ENCODE measurements at regions not wholly inside any gene's neighbourhood (a gene's known extent, or its start where the extent isn't known, plus 50 kb on each side); places are given as distances from the start of the nearest gene placed in this dataset.

GRCh38 chr2:57947398-57947797, 99.2 kb upstream of the VRK2 start:
- no peaks in the 10 kb centered on the region for H3K4me1 ChIP-seq (ENCODE audit: insufficient read depth, low read length)
- H3K4me3 ChIP-seq (ENCODE audit: low read length) = no peak overlapping the region
- H3K27ac Mint-ChIP-seq = no peak overlapping the region
- no peaks in the 10 kb centered on the region for H3K36me3 ChIP-seq (ENCODE audit: insufficient read depth, low read length)
- POLR2A ChIA-PET = no interaction called here
- H3K9me3 ChIP-seq (ENCODE audit: low read length) = no peaks in the 10 kb centered on the region
- H3K27me3 ChIP-seq (ENCODE audit: insufficient read depth, low read length, poor library complexity, severe bottlenecking) = no peaks in the 10 kb centered on the region
- no peak for DNase-seq
- CTCF ChIA-PET = no interaction called here
- no peaks in the 10 kb centered on the region for H3K36me3 Mint-ChIP-seq
- H3K9me3 Mint-ChIP-seq = no peaks in the 10 kb centered on the region
- H3K27me3 Mint-ChIP-seq = no peaks in the 10 kb centered on the region
- H3K27ac ChIP-seq (ENCODE audit: low read depth, low read length) = no peak overlapping the region
- no peak overlapping the region for H3K4me3 Mint-ChIP-seq
- H3K4me1 Mint-ChIP-seq = no peaks in the 10 kb centered on the region

GRCh38 chr2:57954020-57954419, 92.6 kb upstream of the VRK2 start:
- Mint-ChIP-seq H3K27me3 (no peaks in the 10 kb centered on the region), H3K27ac (no peak overlapping the region), H3K4me3 (no peak overlapping the region), H3K4me1 (no peaks in the 10 kb centered on the region), H3K9me3 (no peaks in the 10 kb centered on the region), H3K36me3 (no peaks in the 10 kb centered on the region)
- Histone ChIP-seq H3K4me1 (ENCODE audit: insufficient read depth, low read length) (no peaks in the 10 kb centered on the region), H3K4me3 (ENCODE audit: low read length) (no peak overlapping the region), H3K36me3 (ENCODE audit: insufficient read depth, low read length) (no peaks in the 10 kb centered on the region), H3K27ac (ENCODE audit: low read depth, low read length) (no peak overlapping the region), H3K27me3 (ENCODE audit: insufficient read depth, low read length, poor library complexity, severe bottlenecking) (no peaks in the 10 kb centered on the region), H3K9me3 (ENCODE audit: low read length) (no peaks in the 10 kb centered on the region)
- CTCF ChIA-PET = no interaction called here
- POLR2A ChIA-PET = no interaction called here
- no peak for DNase-seq

DNA sequence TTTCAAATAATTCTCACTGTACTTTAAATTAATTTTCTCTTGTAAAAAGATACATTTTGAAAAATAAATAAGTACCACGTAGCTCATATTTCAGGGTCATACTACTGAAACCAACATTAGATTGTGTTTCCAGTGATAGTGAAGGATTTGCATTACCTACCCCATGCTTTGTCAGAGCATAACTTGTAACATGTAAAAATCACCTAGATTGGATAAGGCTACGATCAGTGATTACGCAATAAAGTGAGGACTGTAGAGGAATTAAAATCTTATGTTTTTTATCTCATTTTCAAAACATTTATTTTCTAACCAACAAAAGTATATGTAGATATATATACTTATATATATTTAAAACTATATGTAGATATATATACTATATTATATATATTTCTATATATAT, 89.4 kb upstream of the VRK2 start:
- Histone ChIP-seq H3K27me3 (ENCODE audit: insufficient read depth, low read length, poor library complexity, severe bottlenecking) (no peaks in the 10 kb centered on the region), H3K9me3 (ENCODE audit: low read length) (no peaks in the 10 kb centered on the region), H3K4me1 (ENCODE audit: insufficient read depth, low read length) (no peaks in the 10 kb centered on the region), H3K27ac (ENCODE audit: low read depth, low read length) (no peak overlapping the region), H3K4me3 (ENCODE audit: low read length) (no peak overlapping the region), H3K36me3 (ENCODE audit: insufficient read depth, low read length) (no peaks in the 10 kb centered on the region)
- ChIA-PET CTCF (no interaction called here), POLR2A (no interaction called here)
- H3K27me3 Mint-ChIP-seq = no peaks in the 10 kb centered on the region
- H3K9me3 Mint-ChIP-seq = no peaks in the 10 kb centered on the region
- H3K36me3 Mint-ChIP-seq = no peaks in the 10 kb centered on the region
- H3K4me3 Mint-ChIP-seq = no peak overlapping the region
- DNase-seq = no peak
- no peaks in the 10 kb centered on the region for H3K4me1 Mint-ChIP-seq
- no peak overlapping the region for H3K27ac Mint-ChIP-seq

DNA sequence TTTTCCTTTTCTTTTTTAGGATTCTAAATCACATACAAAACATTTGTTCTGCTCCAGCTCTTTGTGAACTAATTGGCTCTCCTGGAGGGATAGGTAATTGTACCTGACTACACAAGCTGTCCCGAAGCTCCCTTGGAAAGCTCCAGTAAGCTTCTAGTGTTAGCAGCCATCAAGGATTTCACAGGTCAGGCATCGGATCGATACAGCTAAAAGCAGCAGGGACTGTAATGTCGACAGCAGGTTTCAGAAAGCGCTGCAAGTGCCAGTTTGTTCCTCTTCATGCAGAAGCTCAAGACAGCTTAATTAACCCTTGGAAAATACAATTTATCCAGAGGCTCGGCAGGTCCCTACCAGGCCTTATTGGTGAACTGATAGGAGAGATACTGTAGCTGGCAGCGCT, 87.2 kb upstream of the VRK2 start:
- H3K36me3 Mint-ChIP-seq = no peaks in the 10 kb centered on the region
- no peaks in the 10 kb centered on the region for H3K36me3 ChIP-seq (ENCODE audit: insufficient read depth, low read length)
- POLR2A ChIA-PET = no interaction called here
- DNase-seq = no peak
- no peak overlapping the region for H3K27ac Mint-ChIP-seq
- CTCF ChIA-PET = no interaction called here
- H3K4me3 ChIP-seq (ENCODE audit: low read length) = no peak overlapping the region
- H3K9me3 ChIP-seq (ENCODE audit: low read length) = no peaks in the 10 kb centered on the region
- H3K4me1 Mint-ChIP-seq = no peaks in the 10 kb centered on the region
- no peaks in the 10 kb centered on the region for H3K27me3 Mint-ChIP-seq
- H3K27me3 ChIP-seq (ENCODE audit: insufficient read depth, low read length, poor library complexity, severe bottlenecking) = no peaks in the 10 kb centered on the region
- H3K9me3 Mint-ChIP-seq = no peaks in the 10 kb centered on the region
- H3K4me3 Mint-ChIP-seq = no peak overlapping the region
- H3K27ac ChIP-seq (ENCODE audit: low read depth, low read length) = no peak overlapping the region
- no peaks in the 10 kb centered on the region for H3K4me1 ChIP-seq (ENCODE audit: insufficient read depth, low read length)

- H3K4me1 ChIP-seq (ENCODE audit: insufficient read depth, low read length) = no peaks in the 10 kb centered on the region
- H3K36me3 ChIP-seq (ENCODE audit: insufficient read depth, low read length) = no peaks in the 10 kb centered on the region
- H3K4me1 Mint-ChIP-seq = no peaks in the 10 kb centered on the region
- H3K27me3 Mint-ChIP-seq = no peaks in the 10 kb centered on the region
- DNase-seq = no peak
- H3K4me3 Mint-ChIP-seq = no peak overlapping the region
- H3K9me3 ChIP-seq (ENCODE audit: low read length) = no peaks in the 10 kb centered on the region
- H3K27ac ChIP-seq (ENCODE audit: low read depth, low read length) = no peak overlapping the region
- POLR2A ChIA-PET = no interaction called here
- no peak overlapping the region for H3K4me3 ChIP-seq (ENCODE audit: low read length)
- CTCF ChIA-PET = no interaction called here
- no peak overlapping the region for H3K27ac Mint-ChIP-seq
- no peaks in the 10 kb centered on the region for H3K9me3 Mint-ChIP-seq
- H3K27me3 ChIP-seq (ENCODE audit: insufficient read depth, low read length, poor library complexity, severe bottlenecking) = no peaks in the 10 kb centered on the region
- H3K36me3 Mint-ChIP-seq = no peaks in the 10 kb centered on the region
Measured at GRCh38 chr2:57962861-57963260, 83.7 kb upstream of the VRK2 start.

DNA sequence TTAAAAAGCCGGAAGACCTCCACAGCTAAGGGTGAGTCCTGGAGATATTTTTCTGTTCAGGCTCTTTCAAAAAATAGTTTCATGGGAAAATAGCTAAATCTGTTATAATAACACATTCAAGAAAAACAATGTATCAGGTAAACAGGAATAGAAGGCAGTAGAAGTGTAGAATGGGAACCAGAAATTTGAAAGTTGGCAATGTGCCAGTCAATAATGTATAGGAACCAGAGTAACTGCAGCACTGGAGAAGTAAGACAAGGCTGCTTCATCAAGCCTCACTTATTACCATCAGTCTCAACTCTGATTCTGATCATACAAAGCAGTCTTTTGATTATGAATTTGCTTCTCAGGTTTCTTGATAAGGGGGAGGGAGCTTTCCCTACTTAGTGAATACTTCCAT, 81.4 kb upstream of the VRK2 start:
- DNase-seq = no peak
- Histone ChIP-seq H3K4me1 (ENCODE audit: insufficient read depth, low read length) (no peaks in the 10 kb centered on the region), H3K27me3 (ENCODE audit: insufficient read depth, low read length, poor library complexity, severe bottlenecking) (no peaks in the 10 kb centered on the region), H3K27ac (ENCODE audit: low read depth, low read length) (no peak overlapping the region), H3K9me3 (ENCODE audit: low read length) (no peaks in the 10 kb centered on the region), H3K4me3 (ENCODE audit: low read length) (no peak overlapping the region), H3K36me3 (ENCODE audit: insufficient read depth, low read length) (no peaks in the 10 kb centered on the region)
- no peak overlapping the region for H3K4me3 Mint-ChIP-seq
- CTCF ChIA-PET = interaction anchor here (1.4 kb wide), 1 partner anchor 9 kb away, joined by 3 read pairs; no protein-coding TSS in a partner anchor
- no peaks in the 10 kb centered on the region for H3K9me3 Mint-ChIP-seq
- no peaks in the 10 kb centered on the region for H3K27me3 Mint-ChIP-seq
- no peaks in the 10 kb centered on the region for H3K4me1 Mint-ChIP-seq
- no peaks in the 10 kb centered on the region for H3K36me3 Mint-ChIP-seq
- H3K27ac Mint-ChIP-seq = no peak overlapping the region
- POLR2A ChIA-PET = no interaction called here

DNA sequence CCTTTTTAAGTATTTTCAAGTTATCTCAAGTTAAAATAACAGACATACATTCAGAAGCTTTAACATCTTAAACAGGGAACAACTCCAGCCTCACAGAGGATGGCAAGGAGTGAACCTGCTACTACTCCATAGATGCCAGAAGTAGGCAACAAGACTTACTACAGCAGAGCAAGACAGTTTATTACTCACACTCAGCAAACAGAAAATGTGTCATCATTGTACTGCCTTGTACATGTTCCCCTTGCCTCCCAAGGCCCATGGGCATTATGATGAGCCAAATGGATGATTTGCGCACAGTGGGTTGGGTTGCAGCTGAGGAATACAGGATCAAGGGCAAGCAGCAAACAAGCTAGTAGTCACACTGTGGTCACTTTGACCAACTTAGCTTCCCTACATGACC, 80.6 kb upstream of the VRK2 start:
- H3K4me1 Mint-ChIP-seq = no peaks in the 10 kb centered on the region
- no peaks in the 10 kb centered on the region for H3K27me3 Mint-ChIP-seq
- H3K36me3 Mint-ChIP-seq = no peaks in the 10 kb centered on the region
- no peak overlapping the region for H3K4me3 Mint-ChIP-seq
- ChIA-PET POLR2A (no interaction called here), CTCF (interaction anchor here (0.5 to 1.4 kb wide), 2 partner anchors 8 to 1536 kb away, joined by 3 read pairs; no protein-coding TSS in a partner anchor)
- Histone ChIP-seq H3K4me3 (ENCODE audit: low read length) (no peak overlapping the region), H3K4me1 (ENCODE audit: insufficient read depth, low read length) (no peaks in the 10 kb centered on the region), H3K27me3 (ENCODE audit: insufficient read depth, low read length, poor library complexity, severe bottlenecking) (no peaks in the 10 kb centered on the region), H3K27ac (ENCODE audit: low read depth, low read length) (no peak overlapping the region), H3K36me3 (ENCODE audit: insufficient read depth, low read length) (no peaks in the 10 kb centered on the region), H3K9me3 (ENCODE audit: low read length) (no peaks in the 10 kb centered on the region)
- H3K27ac Mint-ChIP-seq = no peak overlapping the region
- peaks cover 0 to 1% (median 0%) of the 10 kb centered on the region in 5 donors for H3K9me3 Mint-ChIP-seq
- DNase-seq = no peak

GRCh38 chr2:57973621-57974186, 72.9 kb upstream of the VRK2 start:
- H3K9me3 Mint-ChIP-seq = peaks cover 0 to 2% (median 0%) of the 10 kb centered on the region in 5 donors
- H3K4me1 Mint-ChIP-seq = no peaks in the 10 kb centered on the region
- no peak for DNase-seq
- ChIA-PET POLR2A (no interaction called here), CTCF (interaction anchor here (1.3 kb wide), 1 partner anchor 9 kb away, joined by 3 read pairs; no protein-coding TSS in a partner anchor)
- Histone ChIP-seq H3K36me3 (ENCODE audit: insufficient read depth, low read length) (no peaks in the 10 kb centered on the region), H3K27ac (ENCODE audit: low read depth, low read length) (no peak overlapping the region), H3K27me3 (ENCODE audit: insufficient read depth, low read length, poor library complexity, severe bottlenecking) (no peaks in the 10 kb centered on the region), H3K4me1 (ENCODE audit: insufficient read depth, low read length) (no peaks in the 10 kb centered on the region), H3K9me3 (ENCODE audit: low read length) (no peaks in the 10 kb centered on the region), H3K4me3 (ENCODE audit: low read length) (no peak overlapping the region)
- H3K4me3 Mint-ChIP-seq = no peak overlapping the region
- H3K36me3 Mint-ChIP-seq = no peaks in the 10 kb centered on the region
- H3K27ac Mint-ChIP-seq = no peak overlapping the region
- H3K27me3 Mint-ChIP-seq = peaks cover 0 to 3% of the 10 kb centered on the region in 2 donors

- Histone ChIP-seq H3K27ac (ENCODE audit: low read depth, low read length) (no peak overlapping the region), H3K4me3 (ENCODE audit: low read length) (no peak overlapping the region), H3K36me3 (ENCODE audit: insufficient read depth, low read length) (no peaks in the 10 kb centered on the region), H3K27me3 (ENCODE audit: insufficient read depth, low read length, poor library complexity, severe bottlenecking) (no peaks in the 10 kb centered on the region), H3K4me1 (ENCODE audit: insufficient read depth, low read length) (no peaks in the 10 kb centered on the region), H3K9me3 (ENCODE audit: low read length) (no peaks in the 10 kb centered on the region)
- H3K4me1 Mint-ChIP-seq = no peaks in the 10 kb centered on the region
- H3K27me3 Mint-ChIP-seq = peaks cover 9 to 20% of the 10 kb centered on the region in 2 donors
- peaks cover 0 to 26% (median 0%) of the 10 kb centered on the region in 3 donors for H3K36me3 Mint-ChIP-seq
- ChIA-PET CTCF (no interaction called here), POLR2A (no interaction called here)
- H3K9me3 Mint-ChIP-seq = peaks cover 0 to 9% (median 6%) of the 10 kb centered on the region in 5 donors
- H3K4me3 Mint-ChIP-seq = no peak overlapping the region
- no peak for DNase-seq
- H3K27ac Mint-ChIP-seq = no peak overlapping the region
Measured at GRCh38 chr2:57979158-57979557, 67.4 kb upstream of the VRK2 start.

Data from CD8-positive, alpha-beta memory T cell (primary cell).